Bronchial epithelial cell (primary cell): ENCODE measurements at regions not wholly inside any gene's neighbourhood (a gene's known extent, or its start where the extent isn't known, plus 50 kb on each side); places are given as distances from the start of the nearest gene placed in this dataset.
"Not testable (repeated sequence)": the region's sequence is repeated elsewhere in the genome, so short reads cannot be mapped to it uniquely, and the experiment has no call there.

Source experiments
- DNase-seq: peaks from one replicate; pipeline ENCODE4 v3.0.0-alpha.2; 2010; ENCODE audit warnings: low read depth
- FAIRE-seq: peaks from 2 replicates; lab custom pipeline; 2011; peaks lifted over from hg19 to GRCh38; lab: Jason Lieb, UNC
- H3K27me3 ChIP-seq: 2 replicates; pipeline ENCODE4 v1.5.1; 2011; ENCODE audit warnings: low read length; ENCODE audit not compliant: control insufficient read depth, insufficient read depth
- H3K36me3 ChIP-seq: 2 replicates; pipeline ENCODE4 v1.5.1; 2011; ENCODE audit warnings: low read length; ENCODE audit not compliant: control insufficient read depth, insufficient read depth
- H3K4me3 ChIP-seq: 2 replicates; pipeline ENCODE4 v1.5.1; 2011; ENCODE audit warnings: mild to moderate bottlenecking, low read depth, low read length, control low read depth
- CTCF ChIP-seq: IDR thresholded peaks from 2 replicates; pipeline ENCODE4 v1.5.1; 2011; ENCODE audit warnings: mild to moderate bottlenecking, moderate library complexity, low read length, control low read depth, inconsistent platforms; ENCODE audit not compliant: insufficient read depth, severe bottlenecking

DNA sequence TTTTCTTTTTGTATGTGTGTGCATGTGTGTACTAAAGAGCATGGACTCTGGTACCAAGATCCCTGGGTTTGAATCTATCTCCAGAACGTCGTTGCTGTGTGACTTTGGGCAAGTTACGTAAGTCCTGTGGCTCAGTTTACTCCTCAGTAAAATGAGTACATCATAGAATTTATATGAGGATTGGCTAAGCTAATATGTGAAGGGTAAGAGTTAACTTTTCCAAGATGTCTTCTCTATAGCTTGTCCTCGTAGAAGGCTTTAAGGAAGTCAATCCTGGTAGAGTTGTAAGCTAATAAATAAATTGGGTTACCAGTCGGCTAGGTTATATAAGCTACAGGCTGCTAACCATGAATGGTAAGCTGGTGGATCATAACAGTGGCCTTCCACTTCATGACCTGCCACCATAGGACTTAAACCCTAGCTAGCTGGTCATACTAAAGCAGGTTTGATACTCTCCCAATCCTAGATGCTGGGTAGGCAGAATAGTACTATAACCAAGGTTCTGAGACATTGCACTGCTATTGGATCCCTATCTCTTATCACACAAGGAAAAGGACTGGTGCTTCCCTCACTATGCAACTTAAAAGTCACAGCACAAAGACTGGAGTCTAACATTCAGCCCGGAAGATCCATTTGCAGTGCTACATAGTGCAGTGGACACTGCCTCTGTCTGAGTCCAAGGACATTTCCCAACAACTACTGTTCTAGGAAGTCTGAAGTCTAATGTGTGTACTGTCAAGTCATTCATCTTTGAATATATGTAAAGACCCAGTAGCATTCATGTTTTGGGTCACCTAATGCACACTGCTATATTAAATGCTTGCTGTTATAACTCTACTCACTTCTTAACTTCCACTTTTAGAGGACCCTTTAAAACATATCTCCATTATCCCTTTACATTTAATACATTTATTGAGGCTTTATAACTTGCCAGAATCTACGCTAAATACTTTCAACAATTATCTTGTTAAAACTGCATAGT, 156.2 kb downstream of the CRPPA start:
- no peak for TF ChIP-seq CTCF
- no peak for FAIRE-seq

DNA sequence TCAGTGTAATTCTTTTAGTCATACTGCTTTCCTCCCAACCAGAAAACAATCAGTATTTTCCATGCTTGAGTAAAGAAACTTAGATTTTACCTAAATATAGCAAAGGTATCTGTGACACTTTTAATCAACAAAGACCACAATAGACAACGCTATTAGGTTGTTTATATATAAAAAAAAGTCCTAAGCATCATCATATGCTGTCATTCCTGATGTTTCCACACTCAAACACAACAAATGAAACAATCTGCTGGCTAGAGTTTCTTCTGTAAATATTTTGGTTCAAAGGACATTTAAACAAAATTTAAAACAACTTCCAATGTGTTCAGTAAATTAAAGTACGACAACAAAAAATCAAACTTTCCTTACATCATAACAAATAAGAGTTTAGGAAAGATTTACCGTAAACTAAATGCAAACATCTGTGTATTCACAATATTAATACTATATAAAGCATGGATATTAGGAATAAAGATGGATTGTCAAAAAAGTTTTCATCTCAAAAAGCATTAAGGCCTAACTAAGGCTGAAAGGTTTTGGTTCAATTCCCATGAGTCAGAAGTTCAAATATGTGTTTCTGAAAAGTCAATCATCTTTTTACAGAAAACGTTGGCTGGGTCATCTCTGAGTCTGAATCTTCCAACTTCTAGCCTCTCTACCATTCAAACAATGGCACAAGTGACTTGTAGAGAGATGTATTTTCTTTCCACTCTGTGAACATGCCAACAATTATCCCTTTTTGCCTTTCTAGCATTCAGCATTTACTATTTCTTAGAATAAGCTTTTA, 157.1 kb downstream of the CRPPA start:
- no peaks in the 10 kb centered on the region for H3K27me3 ChIP-seq
- TF ChIP-seq CTCF, result no peak
- no peaks in the 10 kb centered on the region for H3K36me3 ChIP-seq
- no peak for FAIRE-seq
- DNase-seq, result no peak
- no peak overlapping the region for H3K4me3 ChIP-seq

More for the DNA sequence above, 156.2 kb downstream of the CRPPA start:
- no peak for DNase-seq
- Histone ChIP-seq H3K4me3 (no peak overlapping the region), H3K36me3 (no peaks in the 10 kb centered on the region), H3K27me3 (no peaks in the 10 kb centered on the region)

- not testable (repeated sequence) for H3K27me3 ChIP-seq, H3K4me3 ChIP-seq, DNase-seq, H3K36me3 ChIP-seq, FAIRE-seq
Measured at GRCh38 chr7:16263377-16263776, 158.0 kb downstream of the CRPPA start.

DNA sequence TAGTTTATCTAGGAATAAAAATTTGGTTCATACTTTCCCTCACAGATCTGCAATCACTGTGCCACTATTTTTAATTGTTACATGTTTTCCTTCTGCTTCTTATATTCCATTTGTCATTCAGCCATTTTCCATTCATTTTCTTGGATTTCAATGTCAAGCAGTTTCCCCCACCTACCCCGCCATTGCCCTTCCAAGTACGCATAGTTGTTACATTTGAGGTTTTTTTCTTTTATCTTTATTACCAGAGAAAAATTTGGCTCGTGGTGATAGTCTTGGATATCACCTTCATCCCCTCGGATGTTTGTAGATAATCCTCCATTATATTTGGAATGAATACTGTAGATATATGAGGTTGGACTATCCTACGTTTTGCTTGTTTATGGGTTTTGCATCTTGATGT, 159.7 kb downstream of the CRPPA start:
- H3K36me3 ChIP-seq, result no peaks in the 10 kb centered on the region
- no peak for TF ChIP-seq CTCF
- no peaks in the 10 kb centered on the region for H3K27me3 ChIP-seq
- DNase-seq (no peak), FAIRE-seq (no peak)
- no peak overlapping the region for H3K4me3 ChIP-seq

DNA sequence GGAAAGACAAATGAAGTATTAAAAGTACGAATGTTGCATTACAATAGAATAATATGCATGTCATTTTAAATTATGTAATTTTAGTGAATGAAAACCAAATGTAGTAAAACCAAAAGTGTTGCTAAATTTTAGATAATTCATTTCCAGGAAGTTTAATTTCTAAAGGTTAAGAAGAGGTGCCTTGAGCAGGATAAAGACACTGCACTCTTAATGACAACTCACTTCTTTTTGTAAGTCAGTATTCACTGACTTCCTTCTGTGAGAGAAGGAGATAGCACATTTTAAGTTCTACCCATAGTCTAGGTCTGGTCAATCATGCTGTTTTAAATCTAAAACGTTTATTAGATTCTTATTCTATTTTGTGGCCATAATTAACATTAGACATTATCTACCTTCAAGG, 160.2 kb downstream of the CRPPA start:
- DNase-seq (no peak), FAIRE-seq (no peak)
- TF ChIP-seq CTCF, result no peak
- Histone ChIP-seq H3K36me3 (no peaks in the 10 kb centered on the region), H3K27me3 (no peaks in the 10 kb centered on the region), H3K4me3 (no peak overlapping the region)

GRCh38 chr7:16260236-16260728, 161.1 kb downstream of the CRPPA start:
- H3K36me3 ChIP-seq, result no peaks in the 10 kb centered on the region
- no peak for TF ChIP-seq CTCF
- no peak overlapping the region for H3K4me3 ChIP-seq
- FAIRE-seq (no peak), DNase-seq (no peak)
- H3K27me3 ChIP-seq, result no peaks in the 10 kb centered on the region

GRCh38 chr7:16256419-16256818, 164.9 kb downstream of the CRPPA start:
- H3K4me3 ChIP-seq, DNase-seq, H3K36me3 ChIP-seq, H3K27me3 ChIP-seq, FAIRE-seq: not testable (repeated sequence)

DNA sequence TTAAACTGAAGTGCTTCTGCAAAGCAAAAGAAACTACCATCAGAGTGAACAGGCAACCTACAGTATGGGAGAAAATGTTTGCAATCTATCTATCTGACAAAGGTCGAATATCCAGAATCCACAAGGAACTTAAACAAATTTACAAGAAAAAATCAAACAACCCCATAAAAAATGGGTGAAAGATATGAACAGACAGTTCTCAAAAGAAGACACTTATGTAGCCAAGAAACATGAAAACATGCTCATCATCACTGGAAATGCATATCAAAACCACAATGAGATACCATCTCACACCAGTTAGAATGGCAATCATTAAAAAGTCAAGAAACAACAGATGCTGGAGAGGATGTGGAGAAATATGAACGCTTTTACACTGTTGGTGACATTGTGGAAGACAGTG, 165.4 kb downstream of the CRPPA start:
- FAIRE-seq, H3K27me3 ChIP-seq, DNase-seq, H3K4me3 ChIP-seq, H3K36me3 ChIP-seq: not testable (repeated sequence)
